ENCODE measurements at regions not wholly inside any gene's neighbourhood (a gene's known extent, or its start where the extent isn't known, plus 50 kb on each side); places are given as distances from the start of the nearest gene placed in this dataset.

DNA sequence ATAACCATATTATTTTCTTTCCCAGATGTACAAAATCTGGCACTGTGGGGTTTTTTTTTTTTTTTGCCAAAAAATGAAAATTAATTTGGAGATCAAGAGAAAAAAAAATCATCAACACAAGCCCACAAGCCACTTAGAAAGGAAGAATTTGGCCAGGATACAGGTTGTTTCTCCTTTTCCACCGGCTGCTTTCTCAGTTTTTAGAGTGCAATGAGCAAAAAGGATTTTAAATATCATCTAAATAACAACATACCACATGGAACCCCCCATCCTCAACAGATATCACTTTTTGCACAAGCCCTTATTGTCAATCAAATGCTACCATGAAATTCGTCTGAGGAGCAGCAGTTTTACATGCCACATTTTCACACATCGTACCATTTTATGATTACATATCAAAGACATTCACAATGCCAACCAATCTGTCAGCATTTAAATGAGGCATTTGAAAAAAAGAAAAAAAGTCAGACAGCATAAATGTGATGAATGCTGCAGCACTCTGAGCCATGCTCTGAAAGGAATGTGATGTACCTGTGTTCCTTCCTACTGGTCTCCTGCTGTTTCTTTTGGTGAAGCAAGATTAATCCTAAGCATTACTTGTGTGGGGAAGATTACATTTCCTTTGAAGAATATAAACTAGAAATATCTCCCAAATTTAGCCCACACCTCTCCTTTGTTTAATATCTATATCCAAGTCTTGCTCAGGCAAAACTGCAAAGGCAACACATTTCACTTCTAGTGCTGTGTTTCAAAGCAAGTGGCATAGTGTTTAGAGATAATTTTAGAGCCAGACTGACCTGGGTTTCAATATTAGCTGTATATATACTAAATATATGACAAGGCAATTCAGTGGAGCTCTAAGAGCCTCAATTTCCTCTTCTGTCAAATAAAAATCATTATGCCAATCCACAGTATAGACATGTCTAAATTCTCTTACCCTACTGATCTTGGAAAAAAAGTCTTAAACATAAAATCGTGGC is 391.3 kb downstream of the CMPK2 start:
- no peak for DNase-seq (ENCODE audit: low read depth)
- TF ChIP-seq, protein P1, sequence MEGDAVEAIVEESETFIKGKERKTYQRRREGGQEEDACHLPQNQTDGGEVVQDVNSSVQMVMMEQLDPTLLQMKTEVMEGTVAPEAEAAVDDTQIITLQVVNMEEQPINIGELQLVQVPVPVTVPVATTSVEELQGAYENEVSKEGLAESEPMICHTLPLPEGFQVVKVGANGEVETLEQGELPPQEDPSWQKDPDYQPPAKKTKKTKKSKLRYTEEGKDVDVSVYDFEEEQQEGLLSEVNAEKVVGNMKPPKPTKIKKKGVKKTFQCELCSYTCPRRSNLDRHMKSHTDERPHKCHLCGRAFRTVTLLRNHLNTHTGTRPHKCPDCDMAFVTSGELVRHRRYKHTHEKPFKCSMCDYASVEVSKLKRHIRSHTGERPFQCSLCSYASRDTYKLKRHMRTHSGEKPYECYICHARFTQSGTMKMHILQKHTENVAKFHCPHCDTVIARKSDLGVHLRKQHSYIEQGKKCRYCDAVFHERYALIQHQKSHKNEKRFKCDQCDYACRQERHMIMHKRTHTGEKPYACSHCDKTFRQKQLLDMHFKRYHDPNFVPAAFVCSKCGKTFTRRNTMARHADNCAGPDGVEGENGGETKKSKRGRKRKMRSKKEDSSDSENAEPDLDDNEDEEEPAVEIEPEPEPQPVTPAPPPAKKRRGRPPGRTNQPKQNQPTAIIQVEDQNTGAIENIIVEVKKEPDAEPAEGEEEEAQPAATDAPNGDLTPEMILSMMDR (IDR thresholded peaks at IDR 0.05; ENCODE audit: insufficient read depth, low read depth, low read length) = no peak
- H3K4me3 ChIP-seq (ENCODE audit: low read depth, low read length) = no peak overlapping the region
- no peaks in the 10 kb centered on the region for H3K36me3 ChIP-seq (ENCODE audit: control insufficient read depth, insufficient read depth, low read length)
- POLR2A ChIA-PET = no interaction called here
- H3K27me3 ChIP-seq (ENCODE audit: control insufficient read depth, insufficient read depth, low read length) = no peaks in the 10 kb centered on the region
- CTCF ChIA-PET = interaction anchor here (0.6 to 0.9 kb wide), 2 partner anchors 11 to 276 kb away, joined by 3 read pairs; no protein-coding TSS in a partner anchor

DNA sequence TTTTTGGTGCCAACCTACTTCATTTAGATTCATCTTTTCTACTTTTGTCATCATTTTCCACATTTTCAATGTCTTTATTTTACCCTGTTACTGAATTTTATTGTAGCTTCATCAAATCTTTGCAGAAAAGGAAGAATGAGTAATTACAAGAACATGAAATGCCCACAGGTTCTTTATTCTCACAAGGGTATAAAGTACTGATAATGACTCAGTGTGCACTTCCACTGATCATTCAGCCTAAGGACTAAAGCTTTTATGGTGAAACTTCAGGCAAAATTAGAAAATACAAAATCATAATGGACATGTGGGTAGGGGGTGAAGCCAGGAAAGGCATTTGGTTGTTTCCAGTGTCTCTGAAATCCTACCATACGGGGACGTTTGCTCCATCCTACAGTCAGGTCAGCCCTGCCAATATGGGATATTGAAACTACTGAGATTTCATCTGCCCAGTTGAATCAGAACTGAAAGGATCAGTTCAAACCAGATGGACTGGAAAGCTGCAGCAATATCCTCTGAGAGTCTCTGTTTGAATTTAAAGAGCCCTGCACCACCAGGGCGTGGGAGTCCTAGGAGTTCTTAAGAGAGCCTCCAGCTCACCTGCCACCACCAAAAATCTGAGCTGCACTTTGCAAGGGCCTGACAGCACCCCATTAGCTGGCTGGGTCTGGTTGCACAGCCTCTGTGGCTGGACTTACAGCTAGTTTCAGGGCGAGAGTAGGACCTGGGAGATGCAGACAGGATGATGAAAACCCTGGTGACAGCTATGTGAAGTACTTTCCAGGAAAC is 390.4 kb downstream of the CMPK2 start:
- TF ChIP-seq, protein P1 (IDR thresholded peaks at IDR 0.05; ENCODE audit: insufficient read depth, low read depth, low read length) = no peak
- ChIA-PET CTCF (interaction anchor here (0.6 to 0.9 kb wide), 2 partner anchors 10 to 275 kb away, joined by 3 read pairs; no protein-coding TSS in a partner anchor), POLR2A (no interaction called here)
- DNase-seq (ENCODE audit: low read depth) = no peak
- no peak overlapping the region for H3K4me3 ChIP-seq (ENCODE audit: low read depth, low read length)
- no peaks in the 10 kb centered on the region for H3K27me3 ChIP-seq (ENCODE audit: control insufficient read depth, insufficient read depth, low read length)
- H3K36me3 ChIP-seq (ENCODE audit: control insufficient read depth, insufficient read depth, low read length) = no peaks in the 10 kb centered on the region

DNA sequence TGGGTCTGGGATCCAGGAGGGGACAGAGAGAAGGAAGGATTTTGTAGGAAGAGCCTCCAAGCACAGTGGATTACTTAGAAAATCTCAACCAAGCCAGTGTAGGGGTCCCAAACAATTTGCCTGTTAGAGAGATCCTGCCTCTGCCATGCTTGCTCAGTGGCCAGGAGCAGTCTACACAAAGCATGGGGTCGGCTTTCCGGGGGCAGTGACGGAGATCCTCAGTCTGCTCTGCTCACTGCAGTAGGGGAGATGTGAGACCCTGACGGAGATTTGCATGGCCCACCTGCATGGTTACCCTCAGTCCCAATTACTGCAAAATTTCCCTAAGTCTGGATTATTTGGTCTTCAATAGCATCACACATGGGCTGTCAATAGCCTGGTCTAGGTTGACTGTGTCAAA is 385.2 kb downstream of the CMPK2 start:
- TF ChIP-seq, protein P1 (IDR thresholded peaks at IDR 0.05; ENCODE audit: insufficient read depth, low read depth, low read length) = no peak
- Histone ChIP-seq H3K4me3 (ENCODE audit: low read depth, low read length) (no peak overlapping the region), H3K36me3 (ENCODE audit: control insufficient read depth, insufficient read depth, low read length) (no peaks in the 10 kb centered on the region), H3K27me3 (ENCODE audit: control insufficient read depth, insufficient read depth, low read length) (no peaks in the 10 kb centered on the region)
- no peak for DNase-seq (ENCODE audit: low read depth)
- ChIA-PET CTCF (no interaction called here), POLR2A (no interaction called here)

DNA sequence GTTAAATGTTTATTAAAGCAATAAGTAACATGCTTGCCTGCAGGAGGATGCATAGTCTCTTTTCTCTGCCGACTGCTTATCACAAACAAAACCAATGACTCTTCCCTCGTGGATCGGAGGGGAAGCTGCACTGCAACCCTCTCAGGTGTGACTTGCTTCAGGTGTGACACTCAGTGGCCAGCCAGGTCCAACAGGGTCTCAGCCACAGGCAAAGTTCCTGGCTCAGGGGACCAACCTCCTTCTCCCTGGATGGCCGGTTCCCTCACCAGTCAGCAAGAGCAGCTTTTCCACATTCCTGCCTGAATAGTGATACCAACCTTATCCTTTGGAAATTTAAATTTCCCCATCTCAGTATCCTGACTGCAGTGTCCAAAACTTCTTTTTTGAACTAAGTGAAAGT is 383.5 kb downstream of the CMPK2 start:
- no peak for DNase-seq (ENCODE audit: low read depth)
- ChIA-PET POLR2A (no interaction called here), CTCF (no interaction called here)
- TF ChIP-seq, protein P1 (IDR thresholded peaks at IDR 0.05; ENCODE audit: insufficient read depth, low read depth, low read length) = no peak
- no peaks in the 10 kb centered on the region for H3K27me3 ChIP-seq (ENCODE audit: control insufficient read depth, insufficient read depth, low read length)
- no peak overlapping the region for H3K4me3 ChIP-seq (ENCODE audit: low read depth, low read length)
- no peaks in the 10 kb centered on the region for H3K36me3 ChIP-seq (ENCODE audit: control insufficient read depth, insufficient read depth, low read length)

DNA sequence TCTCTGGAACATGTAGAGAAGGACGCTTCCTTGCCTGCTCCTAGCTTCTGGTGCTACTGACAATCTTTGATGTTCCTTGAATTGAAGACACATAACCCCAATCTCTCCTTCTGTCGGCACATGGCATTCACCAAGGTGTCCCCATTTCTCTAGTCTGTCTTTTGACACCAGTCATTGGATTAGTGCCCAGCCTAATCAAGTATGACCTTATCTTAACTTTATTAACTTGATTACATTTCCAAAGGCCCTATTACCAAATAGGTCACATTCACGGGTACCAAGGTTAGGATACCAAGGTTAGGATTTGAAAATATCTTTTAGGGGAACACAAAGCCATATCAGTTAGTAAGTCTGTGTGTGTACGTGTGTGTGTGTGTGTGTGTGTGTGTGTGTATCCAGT is 377.9 kb downstream of the CMPK2 start:
- no peak for DNase-seq (ENCODE audit: low read depth)
- Histone ChIP-seq H3K4me3 (ENCODE audit: low read depth, low read length) (no peak overlapping the region), H3K27me3 (ENCODE audit: control insufficient read depth, insufficient read depth, low read length) (no peaks in the 10 kb centered on the region), H3K36me3 (ENCODE audit: control insufficient read depth, insufficient read depth, low read length) (no peaks in the 10 kb centered on the region)
- CTCF ChIA-PET = no interaction called here
- TF ChIP-seq, protein P1 (IDR thresholded peaks at IDR 0.05; ENCODE audit: insufficient read depth, low read depth, low read length) = no peak
- POLR2A ChIA-PET = no interaction called here
